Left forelimb (tissue), 1 donor: ENCODE measurements at regions not wholly inside any gene's neighbourhood (a gene's known extent, or its start where the extent isn't known, plus 50 kb on each side); places are given as distances from the start of the nearest gene placed in this dataset.
"Not testable (repeated sequence)": the region's sequence is repeated elsewhere in the genome, so short reads cannot be mapped to it uniquely, and the experiment has no call there.

Experiments used
- DNase-seq: peaks from one replicate; pipeline ENCODE4 v3.0.0-alpha.2; 2018; ENCODE audit warnings: low spot score

DNA sequence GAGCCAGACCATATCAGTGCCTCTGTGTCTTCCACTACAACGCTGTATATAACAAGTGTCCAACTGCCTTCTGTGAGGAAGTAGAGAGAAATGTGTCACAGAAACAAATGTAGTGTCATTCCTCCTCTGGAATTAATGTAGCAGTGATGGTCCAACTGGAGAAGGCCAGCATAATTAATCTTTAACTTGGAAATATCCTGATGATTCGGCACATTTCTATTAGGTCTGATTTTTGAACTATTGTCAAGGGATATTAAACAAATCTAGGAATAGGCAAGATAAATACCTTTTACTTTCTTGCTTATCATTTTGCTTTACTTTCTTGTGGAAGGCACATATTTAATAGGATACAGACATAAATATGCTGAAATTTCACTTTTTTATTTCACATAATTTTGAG, 446.2 kb upstream of the ALCAM start:
- no peak for DNase-seq

DNA sequence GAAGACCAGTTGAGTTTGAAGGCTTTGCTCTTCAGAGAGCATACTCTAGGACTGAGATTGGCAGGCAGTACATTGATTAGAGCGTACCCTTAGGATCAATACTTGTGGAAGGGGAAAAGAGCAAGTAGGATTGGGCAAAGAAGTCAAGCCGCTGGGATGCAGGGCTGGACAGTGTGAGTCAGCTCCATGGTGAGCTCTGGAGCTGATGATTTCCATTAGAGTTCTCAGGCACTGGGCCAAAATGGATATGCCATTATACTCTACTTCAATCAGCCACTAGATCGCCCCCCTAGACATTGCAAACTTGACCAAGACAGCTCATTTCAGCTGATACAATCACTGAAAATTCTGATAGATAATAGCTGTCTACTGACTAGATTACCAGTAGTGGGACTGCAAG, 432.7 kb upstream of the ALCAM start:
- no peak for DNase-seq

DNA sequence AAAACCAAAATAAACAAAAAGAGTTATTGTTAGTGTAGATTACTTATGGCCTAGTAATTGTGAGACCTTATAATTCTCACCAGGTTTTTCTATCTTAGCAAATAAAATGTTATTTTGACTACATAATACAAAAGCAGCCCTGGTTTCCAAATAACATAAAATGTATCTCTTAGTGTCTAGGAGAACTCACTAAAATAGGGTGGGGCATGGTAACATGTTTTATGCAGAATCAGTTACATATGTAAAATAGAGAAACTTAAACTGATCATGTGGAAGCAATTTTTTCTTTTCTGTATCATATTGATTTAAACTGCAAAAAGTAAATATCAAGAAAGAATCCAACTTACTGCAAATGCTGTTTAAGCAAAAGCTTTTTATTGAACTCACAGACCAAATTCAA, 431.1 kb upstream of the ALCAM start:
- DNase-seq, result no peak

DNA sequence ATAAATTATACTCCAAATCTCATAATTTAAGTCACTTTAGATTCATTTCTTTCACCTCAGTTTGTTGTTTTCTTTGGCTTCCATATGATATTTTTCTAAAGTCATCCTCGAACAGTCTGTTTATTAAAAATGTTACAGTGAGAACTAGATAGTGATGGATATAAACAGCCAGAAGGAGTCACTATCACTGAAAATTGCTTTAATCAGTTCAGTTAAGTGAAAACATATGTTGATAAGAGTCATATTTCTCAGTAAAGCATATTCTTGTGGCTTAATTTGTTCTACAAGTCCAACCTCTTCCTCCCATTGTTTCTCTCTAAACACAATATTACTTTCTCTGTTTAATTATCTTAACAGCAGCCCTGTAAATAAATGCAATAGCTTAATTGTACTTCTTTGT, 427.5 kb upstream of the ALCAM start:
- DNase-seq, result no peak

DNA sequence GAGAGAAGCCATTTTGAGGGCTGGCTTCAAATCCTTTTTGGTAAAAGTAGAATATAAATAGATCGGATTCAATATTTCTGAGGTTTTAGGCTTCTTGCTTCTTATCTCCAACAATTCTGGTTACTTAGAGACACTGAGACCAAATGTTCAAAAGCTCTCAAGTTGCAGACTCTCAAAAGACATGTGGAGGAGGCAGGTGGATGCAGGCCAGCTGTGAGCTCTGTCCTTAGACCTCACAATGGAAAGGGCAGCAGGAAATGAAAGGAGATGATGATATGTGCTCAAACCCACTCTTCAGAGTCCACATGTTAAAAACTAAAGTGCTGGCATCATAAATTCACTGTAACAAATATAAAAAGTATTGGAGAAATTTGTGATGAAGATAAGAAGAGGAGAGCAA, 424.9 kb upstream of the ALCAM start:
- no peak for DNase-seq

DNA sequence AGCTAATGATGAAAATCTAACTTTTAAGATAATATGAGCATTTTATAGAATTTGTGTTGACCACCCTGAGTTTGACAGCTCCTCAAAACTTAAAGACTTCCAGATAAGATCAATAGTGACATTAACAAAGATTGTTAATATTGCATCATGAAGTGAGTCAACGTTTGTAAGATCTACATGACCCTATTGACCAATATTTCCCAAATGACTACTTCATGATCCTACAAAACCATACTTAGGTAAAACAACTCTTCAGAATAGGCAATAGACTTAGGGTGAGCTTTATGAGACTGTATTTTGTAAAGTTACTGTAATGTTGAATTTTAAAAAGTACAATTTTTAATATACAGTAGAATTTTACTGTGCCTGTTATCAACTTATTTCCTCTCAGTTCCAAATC, 422.7 kb upstream of the ALCAM start:
- DNase-seq, result no peak

DNA sequence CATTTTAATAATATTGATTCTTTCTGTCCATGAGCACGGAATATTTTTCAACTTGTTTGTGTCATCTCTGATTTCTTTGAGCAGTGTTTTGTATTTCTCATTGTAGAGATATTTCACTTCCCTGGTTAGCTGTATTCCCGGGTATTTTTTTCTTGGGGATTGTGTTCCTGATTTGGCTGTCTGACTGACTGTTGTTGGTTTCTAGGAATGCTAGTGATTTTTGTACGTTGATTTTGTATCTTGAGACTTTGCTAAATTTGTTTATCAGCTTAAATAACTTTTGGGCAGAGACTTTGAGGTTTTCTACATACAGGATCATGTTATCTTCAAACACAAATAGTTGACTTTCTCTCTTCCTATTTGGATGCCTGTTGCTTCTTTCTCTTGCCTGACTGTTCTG, 418.8 kb upstream of the ALCAM start:
- DNase-seq, result no peak

DNA sequence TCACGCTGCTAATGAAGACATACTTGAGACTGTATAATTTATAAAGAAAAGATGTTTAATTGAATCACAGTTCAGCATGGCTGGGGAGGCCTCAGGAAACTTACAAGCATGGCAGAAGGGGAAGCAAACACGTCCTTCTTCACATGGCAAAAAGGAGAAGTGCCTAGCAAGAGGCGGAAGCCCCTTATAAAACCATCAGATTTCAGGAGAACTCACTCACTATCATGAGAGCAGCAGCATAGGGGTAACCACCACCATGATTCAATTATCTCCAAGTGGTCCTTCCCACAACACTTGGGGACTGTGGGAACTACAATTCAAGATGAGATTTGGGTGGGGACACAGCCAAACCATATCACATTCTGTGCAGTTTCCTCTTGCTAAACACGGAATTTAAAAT, 416.9 kb upstream of the ALCAM start:
- not testable (repeated sequence) for DNase-seq

DNA sequence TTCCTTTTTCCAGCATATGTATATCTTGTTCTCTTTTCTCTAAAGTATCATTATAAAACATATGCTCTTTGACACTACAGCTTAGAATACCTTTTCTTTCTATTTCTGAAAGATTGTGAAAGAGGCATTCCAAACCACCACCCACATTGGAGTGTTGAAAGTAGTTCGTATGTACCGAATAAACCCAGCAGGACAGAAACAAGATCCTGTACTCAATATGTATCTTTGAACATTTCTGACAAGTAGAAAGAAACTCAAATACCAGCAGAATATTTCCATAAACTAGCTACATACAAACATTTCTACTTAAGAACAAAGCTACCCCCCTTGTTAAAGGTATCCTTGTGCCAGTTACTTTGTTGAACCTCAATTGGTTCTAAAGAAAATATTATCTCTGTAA, 415.3 kb upstream of the ALCAM start:
- DNase-seq, result no peak

DNA sequence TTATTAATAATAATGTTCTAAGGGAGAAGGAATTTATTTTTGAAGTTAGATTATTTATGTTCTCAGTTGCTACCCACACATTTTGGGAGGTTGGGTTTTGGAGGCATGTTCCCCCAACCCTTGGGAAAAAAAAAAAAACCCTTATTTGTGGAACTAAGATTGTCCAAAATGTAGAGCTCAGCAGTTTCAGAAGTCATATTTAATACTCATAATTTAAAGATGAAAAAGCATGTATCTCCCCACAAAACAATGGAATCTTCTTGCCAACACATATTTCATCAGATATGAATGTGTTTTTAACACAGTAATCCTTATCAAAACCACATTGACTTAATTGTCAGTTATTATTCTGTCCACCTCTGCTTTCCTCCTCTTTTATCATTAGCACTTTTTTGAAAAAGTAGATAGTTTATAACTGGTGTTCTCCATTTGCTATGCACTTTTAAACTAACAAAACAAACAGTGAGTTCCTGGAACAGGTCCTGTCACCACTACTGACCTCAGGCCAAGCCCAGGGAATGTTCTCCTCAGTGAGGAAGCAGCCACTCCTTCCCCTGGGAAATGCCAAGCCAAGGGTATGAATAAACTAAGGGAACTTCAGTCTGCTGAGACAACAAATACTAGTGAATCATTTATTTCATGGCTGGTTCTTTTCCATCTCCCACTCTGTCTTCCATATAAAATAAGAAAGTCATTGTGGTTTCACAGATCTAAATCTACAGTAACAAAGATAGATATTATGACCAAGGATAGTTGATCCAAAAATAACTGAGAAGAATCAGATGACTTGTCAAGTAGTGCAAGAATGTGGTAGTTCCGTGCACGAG, 414.4 kb upstream of the ALCAM start:
- DNase-seq, result no peak

DNA sequence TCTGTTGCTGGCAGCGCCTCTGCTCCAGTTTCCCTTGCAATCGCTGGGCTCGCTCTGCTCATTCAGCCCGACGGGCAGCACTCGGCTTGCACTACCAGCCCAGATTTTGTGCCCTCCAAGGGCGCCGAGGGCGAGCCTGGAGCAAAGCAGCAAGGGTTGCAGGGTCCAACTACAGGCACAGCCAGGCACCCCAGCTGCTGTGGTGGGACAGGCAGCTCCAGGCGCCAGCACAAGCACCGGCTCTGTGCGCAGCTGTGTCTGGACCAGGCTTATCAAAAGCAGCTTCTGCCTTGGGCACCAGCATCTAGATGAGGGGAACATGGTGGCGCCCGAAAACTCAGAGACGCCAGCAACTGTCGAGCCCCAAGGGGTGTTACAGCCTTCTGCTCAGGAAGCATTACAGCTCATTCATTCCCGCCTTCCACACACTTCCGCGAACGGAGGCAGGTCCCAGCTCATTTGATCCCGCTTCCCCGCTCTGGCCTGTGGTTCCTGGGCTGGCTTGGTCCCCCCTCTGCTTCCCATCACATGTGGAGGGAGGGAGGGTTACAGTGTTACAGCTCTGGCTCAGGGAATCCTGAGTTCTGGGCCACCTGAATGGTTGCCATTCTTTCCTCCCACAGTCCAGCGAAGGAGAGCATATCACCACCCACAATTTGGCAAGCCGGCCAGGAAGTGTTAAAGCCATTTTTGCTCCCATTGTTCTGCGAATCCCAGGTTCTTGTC, 409.9 kb upstream of the ALCAM start:
- DNase-seq, result no peak

DNA sequence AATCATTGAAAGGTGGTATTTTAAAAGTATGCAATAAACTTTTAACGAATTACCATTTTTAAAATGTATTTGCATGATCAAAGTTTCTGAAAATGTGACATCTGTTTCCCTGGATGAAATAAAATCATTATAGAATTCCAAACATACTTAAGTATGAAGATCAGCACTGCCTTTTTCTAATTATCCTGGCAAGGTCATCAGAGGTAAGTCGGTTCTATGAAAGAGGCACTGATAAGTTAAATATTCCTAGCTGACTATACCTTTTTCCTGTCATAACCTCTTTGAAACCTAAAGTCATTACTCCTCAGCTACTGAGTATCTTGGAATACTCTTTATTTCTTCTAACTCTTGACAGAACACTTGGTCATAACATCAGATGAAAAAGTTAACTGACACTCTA, 406.1 kb upstream of the ALCAM start:
- no peak for DNase-seq

DNA sequence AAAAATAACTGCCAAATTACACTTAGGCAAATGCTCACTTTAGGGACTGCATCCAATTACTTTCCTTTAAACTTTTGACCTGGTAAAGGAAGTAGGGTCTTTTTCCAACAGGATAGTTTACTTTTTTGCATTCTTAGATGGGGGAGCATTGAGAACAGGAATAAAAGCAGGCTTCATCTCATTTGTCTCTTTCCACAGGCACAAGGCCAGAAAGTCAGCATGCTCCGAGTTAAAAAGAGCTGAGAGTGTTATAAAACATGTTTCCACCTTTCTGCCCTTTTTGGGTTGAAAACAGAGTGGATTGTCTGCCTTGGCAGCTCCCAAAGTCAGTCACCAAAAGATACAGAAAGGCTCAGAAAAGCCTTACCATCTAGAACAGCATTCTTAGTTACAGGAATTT, 404.9 kb upstream of the ALCAM start:
- no peak for DNase-seq

DNA sequence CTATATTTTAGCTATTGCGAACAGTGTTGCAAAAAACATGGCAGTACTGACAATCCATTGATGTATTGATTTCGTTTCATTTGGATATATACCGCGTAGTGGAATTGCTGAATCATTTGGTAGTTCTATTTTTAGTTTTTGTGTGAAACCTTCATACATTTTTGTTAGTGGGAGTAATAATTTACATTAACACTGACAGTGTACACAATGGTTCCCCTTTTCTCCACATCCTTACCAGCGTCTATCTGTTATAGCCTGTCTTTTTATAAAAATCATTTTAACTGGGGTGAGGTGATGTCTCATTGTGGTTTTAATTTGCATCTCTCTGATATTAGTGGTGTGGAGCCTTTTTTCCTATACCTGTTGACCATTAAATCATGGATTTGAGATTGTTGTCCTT, 392.4 kb upstream of the ALCAM start:
- no peak for DNase-seq

DNA sequence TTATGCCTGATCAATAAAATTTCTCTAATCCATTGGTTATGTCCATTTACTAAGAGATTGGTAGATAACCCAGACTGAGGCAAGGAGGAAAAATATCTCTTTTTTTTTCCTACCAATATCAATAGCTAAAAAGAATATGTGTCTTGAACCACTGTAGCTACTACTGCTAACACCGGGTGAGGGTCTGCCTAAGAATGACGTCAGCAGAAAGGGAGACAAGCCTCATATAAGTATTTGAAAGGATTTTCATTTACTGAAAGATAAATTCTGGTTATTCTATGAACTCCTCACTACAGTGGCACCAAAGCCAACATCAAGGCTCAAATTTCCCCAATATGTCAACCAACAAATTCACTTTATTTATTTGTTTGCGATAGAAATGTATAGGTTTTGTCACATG, 389.0 kb upstream of the ALCAM start:
- DNase-seq, result no peak

DNA sequence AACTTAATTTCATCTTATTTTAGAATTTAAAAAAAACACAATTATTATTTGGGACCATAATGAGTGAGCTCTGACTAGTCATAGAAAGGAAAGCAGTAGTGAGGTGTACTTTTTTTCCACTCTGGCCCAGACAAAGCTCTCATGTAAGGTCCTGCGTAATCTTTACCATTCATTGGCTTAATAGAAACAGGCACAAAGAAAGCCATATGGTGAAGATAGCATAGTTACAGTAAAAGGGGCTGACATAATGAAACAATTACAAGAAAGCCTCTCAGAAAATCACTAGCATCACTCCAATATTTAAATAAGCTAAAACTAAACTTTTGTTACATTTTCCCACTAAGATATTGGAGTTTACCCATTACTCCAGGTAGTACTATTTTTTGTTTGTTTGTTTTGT, 384.6 kb upstream of the ALCAM start:
- DNase-seq, result no peak

DNA sequence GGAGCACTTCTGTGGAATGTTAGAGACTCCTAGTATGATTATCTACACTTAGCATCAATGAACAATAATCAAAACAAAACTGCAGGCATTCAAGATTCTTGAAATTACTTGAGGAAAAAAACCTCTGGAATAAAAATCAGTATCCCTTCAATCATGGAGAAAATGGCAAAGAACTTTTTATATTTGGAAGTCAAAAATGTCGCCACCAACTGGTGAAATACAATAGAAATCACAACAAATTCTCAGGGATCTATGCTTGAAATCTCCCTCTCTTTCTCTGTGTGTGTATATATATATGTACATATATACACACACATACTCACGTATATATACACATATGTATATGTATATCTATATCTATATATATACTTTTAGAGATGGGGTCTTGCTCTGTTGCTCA, 378.9 kb upstream of the ALCAM start:
- DNase-seq, result no peak

DNA sequence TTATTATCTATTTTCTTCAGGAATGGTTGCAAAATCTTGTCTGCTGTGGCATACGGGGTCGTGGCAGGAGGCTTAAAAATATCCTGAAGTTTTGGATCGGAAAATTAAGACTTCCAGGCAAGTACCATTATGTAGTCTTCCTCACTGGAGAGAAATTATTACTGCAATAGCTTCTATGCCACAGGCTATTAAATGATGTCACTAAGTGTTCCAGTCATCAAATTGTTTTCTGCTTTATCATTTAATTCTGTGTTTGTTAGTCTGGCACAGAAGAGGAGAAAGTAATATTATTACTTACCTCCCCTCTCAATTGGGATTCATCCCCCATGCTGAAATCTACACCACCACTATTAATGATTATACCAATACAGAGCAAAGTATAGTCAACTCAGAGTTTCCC, 378.2 kb upstream of the ALCAM start:
- no peak for DNase-seq

DNA sequence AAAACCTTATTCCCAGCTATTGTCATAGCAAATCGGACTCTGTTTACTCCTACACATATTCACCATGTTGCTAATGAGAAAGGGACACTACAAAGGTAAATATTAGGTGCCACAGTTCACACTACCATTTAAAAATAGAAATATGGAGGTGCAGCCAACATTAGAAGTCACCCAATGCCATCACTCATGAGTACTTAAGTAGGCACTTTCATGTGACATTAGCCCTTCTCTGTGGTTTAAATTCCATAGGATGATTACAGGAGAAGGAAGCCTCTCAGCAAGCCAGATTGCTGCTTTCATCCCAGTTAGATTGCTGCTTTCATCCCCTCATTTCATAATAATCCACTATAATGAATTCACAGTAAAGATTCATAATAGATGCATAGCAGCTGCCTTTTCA, 376.8 kb upstream of the ALCAM start:
- DNase-seq, result no peak

DNA sequence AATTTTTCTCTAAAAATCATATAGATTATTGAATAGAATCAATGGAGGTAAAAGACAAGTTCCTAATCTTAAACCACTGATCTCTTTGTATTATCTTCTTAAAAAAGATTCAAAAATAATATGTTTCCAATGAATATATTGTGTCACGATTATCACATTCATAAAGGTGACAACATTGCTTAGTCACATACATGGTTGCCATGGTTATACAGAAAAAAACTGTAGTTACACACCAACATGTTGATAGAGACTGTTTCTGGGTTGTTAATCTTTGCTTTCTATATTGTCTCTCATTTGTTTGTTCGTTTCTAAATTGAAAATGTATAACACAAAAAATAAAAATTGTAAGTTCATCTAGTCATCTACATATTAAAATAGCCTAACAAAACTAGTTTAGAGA, 376.0 kb upstream of the ALCAM start:
- no peak for DNase-seq

DNA sequence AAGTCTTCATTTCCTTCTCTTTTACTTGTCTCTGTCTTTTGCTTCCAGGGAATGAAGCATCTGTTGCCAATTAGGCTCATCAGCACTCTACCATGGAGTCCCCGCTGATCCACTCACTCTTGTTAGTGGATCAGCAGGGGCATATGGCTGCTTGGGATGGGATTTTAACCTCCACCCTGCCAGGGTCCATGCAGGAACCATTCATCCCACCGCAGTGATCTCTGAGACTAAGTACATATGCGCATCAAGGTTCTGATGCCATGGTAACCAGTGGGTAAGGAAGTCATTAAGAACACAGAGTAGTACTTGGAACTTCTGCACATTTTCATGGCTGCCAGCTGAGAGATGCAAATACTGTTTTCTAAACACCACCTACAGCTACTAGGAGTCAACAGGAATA, 374.0 kb upstream of the ALCAM start:
- DNase-seq, result no peak

DNA sequence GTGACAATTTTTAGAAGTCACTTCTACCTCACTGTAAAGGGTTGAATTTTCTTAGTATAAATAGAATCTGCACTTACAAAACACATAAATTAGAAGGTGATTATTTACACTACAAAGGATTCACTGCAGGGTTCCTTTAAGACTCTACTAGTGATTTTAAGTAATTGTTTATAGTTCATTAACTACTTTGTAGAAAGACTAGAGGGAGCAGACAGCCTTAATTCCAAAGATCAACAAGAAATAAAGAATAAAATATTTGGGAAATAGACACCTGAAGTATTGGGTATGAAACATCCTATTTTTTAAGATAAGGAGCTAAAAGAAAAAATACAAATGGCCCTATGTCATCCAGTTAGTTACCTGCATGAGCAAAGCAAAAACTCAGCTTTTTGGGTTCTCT, 360.5 kb upstream of the ALCAM start:
- no peak for DNase-seq

DNA sequence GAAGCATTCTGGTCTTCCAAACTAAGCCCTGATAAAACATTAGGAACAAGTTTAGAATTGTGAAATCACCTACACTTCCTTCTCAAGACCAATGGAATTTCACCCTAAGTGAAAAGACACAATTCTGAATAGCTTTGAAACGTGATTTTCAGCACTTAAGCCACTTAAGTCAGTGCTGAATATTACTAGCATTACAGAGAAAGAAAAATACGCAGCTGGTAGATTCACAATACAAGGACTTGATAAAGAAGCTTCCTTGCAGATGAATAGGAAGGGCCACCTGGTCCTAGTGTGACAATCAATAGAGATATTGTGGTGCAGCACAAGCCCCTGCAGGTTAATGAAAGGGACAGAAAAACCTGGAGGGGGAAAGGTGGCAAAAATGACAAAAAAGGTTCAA, 353.1 kb upstream of the ALCAM start:
- no peak for DNase-seq

DNA sequence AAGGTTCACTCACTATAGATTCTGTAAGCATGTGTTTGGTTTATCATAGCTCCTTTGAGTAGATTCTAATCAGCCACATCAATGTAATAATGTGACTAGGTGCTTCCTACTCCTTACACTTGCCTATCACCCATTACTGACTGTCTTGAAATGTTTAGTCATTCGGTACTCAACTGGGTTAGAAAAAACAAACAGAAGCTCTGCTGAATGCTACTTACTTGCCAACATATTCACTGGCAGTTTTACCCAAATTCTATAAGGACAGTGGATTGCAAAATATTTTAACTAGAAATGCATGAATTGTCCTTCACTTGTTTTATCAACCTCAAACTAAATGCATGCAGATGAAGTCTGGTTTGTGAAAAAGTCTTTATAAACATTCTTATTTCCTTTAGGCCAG, 352.1 kb upstream of the ALCAM start:
- DNase-seq, result no peak
